ENCODE measurements at regions not wholly inside any gene's neighbourhood (a gene's known extent, or its start where the extent isn't known, plus 50 kb on each side); places are given as distances from the start of the nearest gene placed in this dataset.

DNA sequence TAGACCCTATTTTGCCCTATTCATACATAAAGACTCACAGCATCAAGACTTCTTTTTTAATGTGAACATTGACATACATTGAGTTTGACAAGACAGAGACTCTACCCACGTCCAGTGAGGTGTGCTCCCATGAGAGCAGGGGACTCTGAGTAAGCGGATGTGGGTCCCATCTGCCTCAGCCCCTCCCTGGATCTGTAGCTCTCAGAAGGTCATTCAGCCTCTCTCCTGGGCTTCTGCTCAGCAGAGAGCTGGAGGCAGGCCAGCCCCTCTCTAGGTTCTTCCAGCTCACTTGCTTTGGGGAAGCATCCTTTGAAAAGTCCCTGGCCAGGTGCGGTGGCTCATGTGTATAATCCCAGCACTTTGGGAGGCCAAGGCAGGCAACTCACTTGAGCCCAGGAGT, 146.9 kb upstream of the ZMIZ1 start:
- DNase-seq (ENCODE audit: low spot score) = no peak
- Histone ChIP-seq H3K36me3 (ENCODE audit: insufficient read depth, low read length) (no peaks in the 10 kb centered on the region), H2AFZ (ENCODE audit: low read length) (no peak overlapping the region), H3K9me2 (ENCODE audit: insufficient read depth, low read length) (no peaks in the 10 kb centered on the region), H3K9me3 (ENCODE audit: low read length) (no peaks in the 10 kb centered on the region), H3K4me1 (ENCODE audit: insufficient read depth, low read length, poor library complexity, severe bottlenecking) (peaks cover 4% of the 10 kb centered on the region), H3K4me2 (ENCODE audit: low read length) (no peak overlapping the region), H4K20me1 (ENCODE audit: insufficient read depth, low read length) (no peaks in the 10 kb centered on the region), H3K27ac (ENCODE audit: low read depth, low read length, poor library complexity, severe bottlenecking) (no peak overlapping the region), H3K79me2 (ENCODE audit: insufficient read depth, low read depth, low read length) (no peaks in the 10 kb centered on the region), H3K4me3 (ENCODE audit: low read depth, low read length, poor library complexity, severe bottlenecking) (no peak overlapping the region)
- ChIA-PET CTCF (ENCODE audit: unreplicated experiment) (interaction anchor here (0.6 kb wide), 1 partner anchor 8 kb away, joined by 3 read pairs; no protein-coding TSS in a partner anchor), POLR2A (no interaction called here)
- intact Hi-C loops (cut with micrococcal nuclease; ENCODE audit: unreplicated experiment) = no loop called here
- no TSS peak for BruUV-seq (replicated peaks)
- no peak for TF ChIP-seq EZH2phosphoT487 (IDR thresholded peaks at IDR 0.05; ENCODE audit: borderline replicate concordance, low read depth, low read length)
- TF ChIP-seq, protein P1, sequence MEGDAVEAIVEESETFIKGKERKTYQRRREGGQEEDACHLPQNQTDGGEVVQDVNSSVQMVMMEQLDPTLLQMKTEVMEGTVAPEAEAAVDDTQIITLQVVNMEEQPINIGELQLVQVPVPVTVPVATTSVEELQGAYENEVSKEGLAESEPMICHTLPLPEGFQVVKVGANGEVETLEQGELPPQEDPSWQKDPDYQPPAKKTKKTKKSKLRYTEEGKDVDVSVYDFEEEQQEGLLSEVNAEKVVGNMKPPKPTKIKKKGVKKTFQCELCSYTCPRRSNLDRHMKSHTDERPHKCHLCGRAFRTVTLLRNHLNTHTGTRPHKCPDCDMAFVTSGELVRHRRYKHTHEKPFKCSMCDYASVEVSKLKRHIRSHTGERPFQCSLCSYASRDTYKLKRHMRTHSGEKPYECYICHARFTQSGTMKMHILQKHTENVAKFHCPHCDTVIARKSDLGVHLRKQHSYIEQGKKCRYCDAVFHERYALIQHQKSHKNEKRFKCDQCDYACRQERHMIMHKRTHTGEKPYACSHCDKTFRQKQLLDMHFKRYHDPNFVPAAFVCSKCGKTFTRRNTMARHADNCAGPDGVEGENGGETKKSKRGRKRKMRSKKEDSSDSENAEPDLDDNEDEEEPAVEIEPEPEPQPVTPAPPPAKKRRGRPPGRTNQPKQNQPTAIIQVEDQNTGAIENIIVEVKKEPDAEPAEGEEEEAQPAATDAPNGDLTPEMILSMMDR (conservative IDR thresholded peaks at IDR 0.05; ENCODE audit: low read length) = no peak

DNA sequence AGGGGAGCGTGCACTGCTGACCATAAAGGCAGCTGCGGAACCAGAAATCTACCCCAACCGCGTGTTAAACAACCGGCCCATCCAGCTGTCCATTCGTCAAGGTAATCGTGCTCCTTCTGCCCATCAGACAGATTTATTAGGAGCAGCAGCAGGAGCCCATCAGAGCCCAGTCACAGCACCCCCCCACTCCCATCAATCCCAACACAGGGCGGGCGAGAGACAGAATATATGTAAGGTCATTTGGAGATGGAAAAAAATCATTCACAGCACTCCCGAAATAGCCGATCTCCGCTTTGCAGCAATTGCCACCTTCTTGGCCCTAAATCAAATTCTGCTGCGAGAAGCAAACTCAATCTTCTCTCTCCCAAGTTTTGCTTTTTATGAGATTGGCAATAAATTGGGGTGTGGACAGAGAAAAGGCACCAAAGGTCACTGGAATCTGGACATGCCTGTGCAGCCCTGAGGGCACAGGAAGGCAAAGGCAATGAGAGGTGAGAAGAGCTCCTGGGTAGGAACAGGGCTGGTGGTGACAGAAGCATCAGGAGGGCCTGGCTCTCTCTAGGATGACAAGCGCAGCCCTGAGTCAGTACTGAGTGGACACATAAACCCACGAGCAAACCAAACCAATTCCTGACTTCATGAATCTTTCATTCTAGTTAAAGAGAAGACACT, 145.0 kb upstream of the ZMIZ1 start:
- no peak overlapping the region for H3K4me3 ChIP-seq (ENCODE audit: low read depth, low read length, poor library complexity, severe bottlenecking)
- intact Hi-C loops (cut with micrococcal nuclease; ENCODE audit: unreplicated experiment) = no loop called here
- no peaks in the 10 kb centered on the region for H3K79me2 ChIP-seq (ENCODE audit: insufficient read depth, low read depth, low read length)
- ChIA-PET POLR2A (no interaction called here), CTCF (ENCODE audit: unreplicated experiment) (no interaction called here)
- H4K20me1 ChIP-seq (ENCODE audit: insufficient read depth, low read length) = no peaks in the 10 kb centered on the region
- no peak overlapping the region for H3K27ac ChIP-seq (ENCODE audit: low read depth, low read length, poor library complexity, severe bottlenecking)
- no peak overlapping the region for H3K4me2 ChIP-seq (ENCODE audit: low read length)
- TF ChIP-seq, protein P1 (conservative IDR thresholded peaks at IDR 0.05; ENCODE audit: low read length) = no peak
- TF ChIP-seq EZH2phosphoT487 (IDR thresholded peaks at IDR 0.05; ENCODE audit: borderline replicate concordance, low read depth, low read length) = no peak
- H2AFZ ChIP-seq (ENCODE audit: low read length) = no peak overlapping the region
- H3K36me3 ChIP-seq (ENCODE audit: insufficient read depth, low read length) = no peaks in the 10 kb centered on the region
- no TSS peak for BruUV-seq (replicated peaks)
- peaks cover 4% of the 10 kb centered on the region for H3K4me1 ChIP-seq (ENCODE audit: insufficient read depth, low read length, poor library complexity, severe bottlenecking)
- DNase-seq (ENCODE audit: low spot score) = no peak
- no peaks in the 10 kb centered on the region for H3K9me2 ChIP-seq (ENCODE audit: insufficient read depth, low read length)
- no peaks in the 10 kb centered on the region for H3K9me3 ChIP-seq (ENCODE audit: low read length)

DNA sequence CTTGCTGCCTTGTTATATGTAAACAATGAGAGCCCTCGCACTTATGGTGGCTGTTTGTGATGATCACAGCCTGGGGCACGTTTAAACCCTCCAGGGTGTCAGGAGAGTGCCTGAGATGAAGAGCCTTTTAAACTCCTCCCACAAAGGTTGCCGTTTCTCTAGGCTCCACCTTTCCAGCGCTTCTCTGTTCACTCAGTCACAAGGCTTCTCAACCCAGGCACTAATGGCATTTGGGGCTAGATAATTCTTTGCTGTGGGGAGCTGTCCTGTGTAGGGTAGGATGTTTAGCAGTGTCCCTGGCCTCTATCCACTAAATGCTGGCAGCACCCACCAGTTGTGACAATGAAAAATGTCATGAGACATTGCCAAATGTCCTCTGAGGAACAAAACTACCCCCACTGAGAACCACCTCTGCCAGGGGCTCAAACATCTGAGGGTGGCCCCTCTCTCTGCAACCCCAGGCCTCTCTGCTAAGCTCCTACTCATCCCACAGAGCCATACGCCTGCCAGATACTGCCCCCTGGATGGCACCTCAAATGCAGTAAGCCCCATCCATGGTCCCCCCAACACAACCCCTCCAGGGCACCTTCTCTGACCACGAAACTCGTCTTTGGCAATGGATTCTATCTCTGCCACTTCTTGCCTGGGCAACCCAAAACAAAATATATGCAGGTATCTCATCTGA, 144.3 kb upstream of the ZMIZ1 start:
- DNase-seq (ENCODE audit: low spot score) = no peak
- Histone ChIP-seq H3K9me2 (ENCODE audit: insufficient read depth, low read length) (no peaks in the 10 kb centered on the region), H3K79me2 (ENCODE audit: insufficient read depth, low read depth, low read length) (no peaks in the 10 kb centered on the region), H2AFZ (ENCODE audit: low read length) (no peak overlapping the region), H4K20me1 (ENCODE audit: insufficient read depth, low read length) (no peaks in the 10 kb centered on the region), H3K4me1 (ENCODE audit: insufficient read depth, low read length, poor library complexity, severe bottlenecking) (peaks cover 4% of the 10 kb centered on the region), H3K9me3 (ENCODE audit: low read length) (no peaks in the 10 kb centered on the region), H3K36me3 (ENCODE audit: insufficient read depth, low read length) (no peaks in the 10 kb centered on the region), H3K4me2 (ENCODE audit: low read length) (no peak overlapping the region), H3K4me3 (ENCODE audit: low read depth, low read length, poor library complexity, severe bottlenecking) (no peak overlapping the region), H3K27ac (ENCODE audit: low read depth, low read length, poor library complexity, severe bottlenecking) (no peak overlapping the region)
- intact Hi-C loops (cut with micrococcal nuclease; ENCODE audit: unreplicated experiment) = no loop called here
- TF ChIP-seq EZH2phosphoT487 (IDR thresholded peaks at IDR 0.05; ENCODE audit: borderline replicate concordance, low read depth, low read length) = no peak
- TF ChIP-seq, protein P1 (conservative IDR thresholded peaks at IDR 0.05; ENCODE audit: low read length) = no peak
- CTCF ChIA-PET (ENCODE audit: unreplicated experiment) = no interaction called here
- POLR2A ChIA-PET = no interaction called here
- BruUV-seq (replicated peaks) = no TSS peak

Data from OCI-LY7 (cell line).